GM18907 (cell line): ENCODE measurements at regions not wholly inside any gene's neighbourhood (a gene's known extent, or its start where the extent isn't known, plus 50 kb on each side); places are given as distances from the start of the nearest gene placed in this dataset.
"Not testable (repeated sequence)": the region's sequence is repeated elsewhere in the genome, so short reads cannot be mapped to it uniquely, and the experiment has no call there.

Source experiments
- ATAC-seq: cut with Tn5 transposase; IDR thresholded peaks from one replicate; pipeline ENCODE4 v1.9.1; 2021; ENCODE audit warnings: mild to moderate bottlenecking, moderate library complexity; ENCODE audit not compliant: unreplicated experiment

- no peak for ATAC-seq
These were observed 120.1 kb downstream of the BOD1 start for GRCh38 chr5:173496129-173496882.

- ATAC-seq = no peak
These were observed 121.1 kb downstream of the BOD1 start for GRCh38 chr5:173495225-173495904.

GRCh38 chr5:173494446-173494845 is 122.0 kb downstream of the BOD1 start:
- ATAC-seq = no peak

DNA sequence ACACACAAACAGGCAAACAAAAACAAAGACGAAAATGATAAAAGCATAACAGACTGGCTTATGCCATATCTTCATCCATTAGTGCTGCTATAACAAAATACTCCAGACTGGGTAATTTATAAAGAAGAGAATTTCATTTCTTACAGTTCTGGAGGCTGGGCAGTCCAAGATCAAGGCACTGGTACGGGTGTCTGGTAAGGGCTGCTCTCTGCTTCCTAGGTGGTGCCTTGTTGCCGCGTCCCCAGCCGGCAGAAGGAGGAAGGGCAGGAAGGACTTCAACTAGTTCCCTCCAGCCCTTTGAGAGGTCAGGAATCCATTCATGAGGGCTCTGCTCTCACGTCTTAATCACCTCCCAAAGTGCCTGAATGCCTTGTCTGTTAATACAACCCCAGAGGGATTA is 122.6 kb downstream of the BOD1 start:
- no peak for ATAC-seq

- ATAC-seq = no peak
These were observed 123.4 kb downstream of the BOD1 start for GRCh38 chr5:173493040-173493439.

- no peak for ATAC-seq
These were observed 125.8 kb downstream of the BOD1 start for GRCh38 chr5:173490681-173491080.

DNA sequence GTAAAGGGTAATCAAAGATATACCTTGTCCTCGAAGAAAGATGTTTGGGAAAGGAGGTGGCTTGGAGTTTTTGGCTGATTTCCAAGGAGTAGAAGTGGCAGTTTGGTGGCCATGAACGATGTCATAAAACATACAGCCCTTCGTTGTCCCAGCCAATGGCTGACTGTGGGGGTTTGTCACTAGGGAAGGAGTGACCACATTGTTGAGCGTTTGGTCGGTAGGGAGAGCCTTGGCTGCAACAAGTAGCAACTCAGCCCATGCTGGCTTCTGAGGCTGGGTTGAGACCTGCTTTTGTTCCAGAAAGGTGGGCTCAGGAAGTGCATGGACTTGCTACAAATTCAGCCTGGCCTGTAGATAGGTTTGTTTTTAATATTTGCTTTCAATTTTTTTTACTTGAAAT is 128.3 kb downstream of the BOD1 start:
- ATAC-seq = no peak

DNA sequence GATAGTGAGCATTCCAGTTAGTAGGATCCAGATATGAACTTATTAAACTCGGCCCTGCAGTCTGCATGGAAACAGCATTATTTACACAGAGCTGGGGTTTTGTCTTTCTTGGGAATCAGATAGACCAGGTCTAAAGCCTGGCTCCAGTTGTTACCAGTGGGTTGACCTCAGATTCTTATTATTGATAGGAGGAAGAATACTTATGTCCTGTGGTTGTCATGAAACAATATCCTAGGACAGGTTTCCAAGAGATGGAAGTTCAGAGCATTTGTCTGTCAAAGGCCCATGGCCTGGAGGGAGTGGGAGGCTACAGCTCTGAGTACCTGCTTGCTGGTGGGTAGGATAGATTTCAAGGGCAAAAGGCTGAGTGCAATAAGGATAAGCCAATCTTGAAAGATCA is 129.2 kb downstream of the BOD1 start:
- no peak for ATAC-seq

GRCh38 chr5:173486355-173487225 is 129.9 kb downstream of the BOD1 start:
- no peak for ATAC-seq

DNA sequence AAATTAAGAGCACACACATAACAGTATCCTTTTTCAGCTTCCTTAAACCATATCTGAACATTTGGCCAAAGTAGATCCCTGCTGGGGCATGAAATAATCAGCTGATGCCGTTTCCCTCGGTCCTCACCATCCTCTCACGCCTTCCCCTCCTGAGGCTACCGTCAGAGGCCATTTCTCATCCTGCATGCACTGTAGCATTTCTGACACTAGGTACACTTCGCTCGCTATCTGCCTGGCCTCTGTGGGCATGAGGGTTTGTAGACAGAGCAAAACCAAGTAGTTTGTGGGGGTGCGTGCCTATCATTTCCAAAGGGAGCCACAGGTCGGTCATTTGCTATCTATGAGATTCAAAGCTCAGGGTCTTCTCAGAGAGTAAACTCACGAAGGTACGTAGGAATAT is 131.9 kb downstream of the BOD1 start:
- ATAC-seq = no peak

- ATAC-seq = not testable (repeated sequence)
These were observed 132.9 kb downstream of the BOD1 start for GRCh38 chr5:173483599-173483998.

DNA sequence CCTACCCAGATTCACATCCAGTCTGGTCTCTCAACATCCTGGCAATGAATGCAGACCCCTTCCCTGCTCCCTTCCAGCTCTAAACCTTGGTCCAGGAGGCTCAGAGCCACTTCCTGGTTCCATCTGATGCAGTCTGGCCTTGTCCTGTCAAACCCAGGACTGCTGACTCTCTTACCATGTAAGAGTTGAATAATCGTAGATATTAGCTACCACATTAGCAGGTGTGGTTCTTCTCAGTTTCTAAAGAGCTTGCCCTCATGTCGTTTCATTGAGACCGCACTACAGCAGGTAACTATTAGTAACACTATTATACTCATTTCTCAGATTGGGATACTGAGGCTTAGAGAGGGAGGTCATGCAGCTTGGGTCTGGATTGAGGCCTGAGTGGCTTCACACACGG is 133.3 kb downstream of the BOD1 start:
- ATAC-seq = no peak

DNA sequence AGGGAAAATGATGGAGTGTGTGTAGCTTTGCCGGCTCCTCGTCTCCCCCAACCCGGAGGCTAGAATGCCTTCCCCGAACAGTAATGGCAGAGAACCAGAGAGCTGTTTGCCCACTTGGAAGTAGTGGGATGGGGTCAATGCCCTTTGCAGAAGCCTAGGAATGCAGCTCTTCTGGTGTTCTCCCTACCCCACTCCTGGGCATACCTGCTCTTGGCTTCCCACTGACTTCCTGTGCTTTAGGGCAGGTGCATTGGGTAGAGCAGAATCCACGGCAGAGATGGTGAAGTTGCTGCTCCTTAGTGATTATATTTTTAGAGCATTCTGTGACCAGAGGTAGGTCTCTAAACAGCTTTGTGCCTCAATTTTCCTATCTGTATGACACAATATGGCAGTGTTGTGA is 134.6 kb downstream of the BOD1 start:
- no peak for ATAC-seq

GRCh38 chr5:173480896-173481295 is 135.6 kb downstream of the BOD1 start:
- no peak for ATAC-seq

DNA sequence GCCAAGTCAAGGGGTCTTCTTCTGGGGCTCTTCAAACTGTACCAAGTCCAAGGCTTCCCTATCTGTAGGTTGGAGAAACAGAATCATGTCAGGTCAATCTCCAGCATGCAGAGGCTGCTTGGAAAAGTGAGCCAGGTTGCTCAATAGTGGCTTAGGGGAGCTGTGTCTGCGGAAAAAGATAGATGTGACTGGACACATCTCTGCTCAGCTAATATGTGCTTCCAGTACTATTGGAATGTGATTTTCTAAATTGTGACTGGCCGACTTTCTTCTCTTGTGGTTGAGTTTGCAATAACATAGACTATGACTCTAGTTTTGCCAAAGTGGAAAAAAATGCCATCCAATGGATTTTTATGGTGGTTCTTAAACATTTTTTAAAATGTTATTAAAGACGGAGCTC is 136.7 kb downstream of the BOD1 start:
- no peak for ATAC-seq

GRCh38 chr5:173477345-173478040 is 139.0 kb downstream of the BOD1 start:
- no peak for ATAC-seq

DNA sequence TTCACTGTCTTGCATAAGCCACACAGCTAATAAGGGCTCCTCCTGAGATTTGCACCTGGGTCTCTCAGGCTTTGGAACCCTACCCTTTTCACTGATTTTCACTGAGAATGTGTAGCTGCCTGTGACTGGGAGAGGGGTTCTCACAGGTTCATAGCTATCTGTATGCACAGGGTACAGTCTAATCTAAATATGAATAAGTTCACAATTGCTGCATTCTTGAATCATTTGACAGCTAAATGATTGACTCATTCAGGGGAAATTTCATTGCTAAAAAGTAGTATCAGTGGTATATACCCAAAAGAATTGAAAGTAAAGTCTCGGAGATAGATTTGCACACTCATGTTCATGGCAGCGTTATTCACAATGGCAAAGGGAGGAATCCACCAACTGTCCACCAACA is 140.7 kb downstream of the BOD1 start:
- ATAC-seq = no peak

DNA sequence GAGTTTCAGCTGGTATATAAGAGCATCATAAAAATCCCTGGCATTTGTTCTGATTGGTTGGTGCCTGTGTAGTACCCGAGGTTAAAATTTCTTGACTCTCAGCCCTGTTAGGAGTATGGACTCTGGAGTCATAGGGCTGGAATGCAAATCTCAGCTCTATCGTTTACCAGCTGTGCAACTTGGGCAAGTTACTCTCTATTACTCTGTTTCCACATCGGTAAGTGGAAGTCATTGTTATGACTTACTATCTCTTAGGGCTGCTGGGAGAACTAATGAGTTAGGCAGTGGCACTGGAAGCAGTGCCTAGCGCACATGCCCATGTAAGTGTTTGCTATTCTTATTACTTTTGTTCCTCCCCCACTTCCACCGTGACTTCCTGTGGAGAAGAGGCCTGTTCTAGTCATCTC is 141.6 kb downstream of the BOD1 start:
- no peak for ATAC-seq

DNA sequence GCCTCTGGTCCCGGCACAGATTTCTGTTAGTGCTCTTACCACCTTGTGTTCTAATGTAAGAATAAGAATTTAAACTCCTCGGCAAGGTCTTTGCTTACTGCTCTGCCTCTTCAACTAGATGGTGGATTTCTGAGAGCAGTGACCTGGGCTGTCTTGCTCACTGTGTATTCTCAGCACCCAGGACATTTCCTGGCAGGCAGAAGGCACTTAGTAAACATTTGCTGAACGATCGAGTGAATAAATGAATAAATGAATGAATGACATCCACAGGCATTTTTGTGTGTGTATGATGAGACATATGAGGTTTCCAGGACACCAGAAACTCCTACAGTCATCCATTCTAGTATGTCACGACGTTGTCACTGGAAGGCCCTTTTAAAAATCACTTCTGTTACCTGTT is 143.2 kb downstream of the BOD1 start:
- no peak for ATAC-seq

DNA sequence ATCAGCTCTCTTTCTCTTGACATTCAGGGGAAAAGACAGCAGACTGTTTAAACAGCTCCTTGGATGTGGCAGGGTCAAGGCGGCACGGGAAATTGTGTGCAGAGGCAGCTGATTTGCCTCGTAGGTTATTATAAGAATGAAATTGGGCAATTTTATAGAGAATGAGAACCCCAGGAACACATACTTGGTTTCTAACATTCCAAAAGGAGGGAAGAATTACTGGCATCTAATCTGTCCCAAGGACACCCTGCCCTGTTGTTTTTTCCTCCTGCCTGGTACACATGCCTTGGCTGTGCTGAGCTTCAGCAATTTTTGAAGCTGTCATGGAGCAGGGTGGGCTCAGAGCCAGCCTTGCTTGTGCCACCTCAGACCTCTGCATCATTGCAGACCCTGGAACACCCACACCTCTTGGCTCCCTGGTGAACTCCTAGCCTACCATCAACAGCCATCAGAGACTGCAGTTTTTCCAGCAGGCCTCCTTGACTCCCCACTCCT is 143.6 kb downstream of the BOD1 start:
- no peak for ATAC-seq

DNA sequence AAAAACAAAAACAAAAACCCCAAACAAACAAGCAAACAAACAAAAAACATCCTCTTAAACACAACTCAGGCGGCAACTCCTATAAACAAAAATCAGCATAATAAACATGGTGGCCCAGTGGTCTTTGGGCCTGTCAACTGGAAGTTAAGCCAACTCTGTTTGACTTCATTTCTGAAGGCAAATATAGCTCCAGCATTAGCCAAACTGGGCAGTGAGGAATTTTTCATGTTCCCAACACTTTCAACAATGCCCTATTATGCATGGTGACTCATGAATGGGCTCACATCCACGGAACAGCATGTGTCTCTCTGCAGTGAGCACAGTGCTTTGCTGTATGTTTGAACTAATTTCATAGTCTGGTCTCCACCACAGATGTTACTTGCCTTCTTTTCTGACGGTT is 143.9 kb upstream of the STC2 start:
- no peak for ATAC-seq
